IgD-negative memory B cell (primary cell): ENCODE measurements at regions not wholly inside any gene's neighbourhood (a gene's known extent, or its start where the extent isn't known, plus 50 kb on each side); places are given as distances from the start of the nearest gene placed in this dataset.
A peak's percentile ranks its signal among the peaks of the same experiment; 100 is the strongest.

Experiments
- H3K27ac Mint-ChIP-seq, 3 donors: one replicate each; pipeline ENCODE4 v1.8.0; 2020 to 2022; ENCODE audit warnings: mild to moderate bottlenecking in 3 of 3, mixed read lengths in 3 of 3, moderate library complexity in 1 of 3
- H3K27me3 Mint-ChIP-seq: one replicate; pipeline ENCODE4 v1.8.0; 2021; ENCODE audit warnings: mixed read lengths
- H3K36me3 Mint-ChIP-seq: one replicate; pipeline ENCODE4 v1.8.0; 2020; ENCODE audit warnings: mild to moderate bottlenecking, mixed read lengths
- H3K4me1 Mint-ChIP-seq, 3 donors: one replicate each; pipeline ENCODE4 v1.8.0; 2020 to 2022; ENCODE audit warnings: mixed read lengths in 3 of 3, mild to moderate bottlenecking in 1 of 3
- H3K4me3 Mint-ChIP-seq, 4 donors: one replicate each; pipeline ENCODE4 v1.8.0; 2020 to 2022; ENCODE audit warnings: mild to moderate bottlenecking in 4 of 4, mixed read lengths in 4 of 4, moderate library complexity in 3 of 4
- H3K9me3 Mint-ChIP-seq, 3 donors: one replicate each; pipeline ENCODE4 v1.8.0; 2020 to 2021; ENCODE audit warnings: mixed read lengths in 3 of 3, mild to moderate bottlenecking in 1 of 3

DNA sequence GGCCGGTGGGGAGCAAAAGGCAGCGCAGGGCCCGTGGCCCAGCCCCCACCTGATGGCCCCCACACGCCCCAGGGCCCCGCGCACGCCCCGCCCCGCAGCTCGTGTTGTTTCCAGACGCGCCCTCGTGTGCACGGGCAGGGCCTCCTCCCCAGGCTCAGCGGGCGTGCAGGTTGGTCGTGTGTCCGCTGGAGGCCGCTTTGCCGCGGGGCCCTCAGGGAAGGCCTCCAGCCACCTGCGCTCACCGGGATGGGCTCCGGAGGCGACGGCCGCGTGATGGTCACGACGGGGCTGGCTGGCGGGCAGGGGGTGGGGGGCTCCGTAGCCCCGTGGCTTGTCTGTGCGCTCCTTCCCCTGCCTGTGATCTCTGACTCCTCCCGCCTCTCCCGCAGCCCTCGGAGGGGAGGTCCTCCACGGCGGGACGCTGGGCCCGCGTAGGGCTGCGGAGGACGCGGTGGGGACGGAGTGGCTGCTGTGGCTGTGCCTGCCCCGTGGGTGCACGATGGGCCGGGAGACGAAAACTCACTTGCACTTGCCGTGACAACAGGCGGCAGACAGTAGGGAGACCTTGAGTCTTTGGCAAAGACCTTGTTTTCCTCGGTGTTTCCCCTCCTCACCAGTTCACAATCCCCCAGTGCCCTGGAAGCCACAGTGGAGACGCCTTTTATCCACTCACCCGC is 67.1 kb downstream of the RTP5 start:
- H3K36me3 Mint-ChIP-seq, result peaks cover 4% of the 10 kb centered on the region
- H3K27me3 Mint-ChIP-seq, result no peaks in the 10 kb centered on the region

DNA sequence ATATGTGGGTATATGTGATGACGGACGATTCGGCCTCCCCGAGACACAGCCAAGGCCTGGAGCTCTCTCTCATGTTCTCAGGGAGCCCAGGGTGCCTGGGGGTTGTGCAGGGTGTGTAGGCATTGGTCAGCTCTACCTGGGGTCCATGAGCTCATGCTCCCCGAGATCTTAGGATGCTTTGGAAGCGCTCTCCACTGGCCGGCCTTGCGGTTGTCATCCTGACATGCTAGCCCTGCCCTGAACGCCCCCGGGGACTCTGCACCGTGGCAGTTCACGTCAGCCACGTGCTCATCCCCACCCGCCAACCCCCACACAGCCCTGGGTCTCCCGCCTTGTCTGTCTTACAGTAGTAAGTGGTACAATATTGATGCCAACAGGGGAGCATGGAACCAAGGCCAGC is 67.8 kb downstream of the RTP5 start:
- Mint-ChIP-seq H3K27ac (no peak overlapping the region), H3K4me3 (no peak overlapping the region), H3K4me1 (peaks cover 6 to 10% (median 7%) of the 10 kb centered on the region in 3 donors)

More for the DNA sequence above, 67.1 kb downstream of the RTP5 start:
- H3K4me3 Mint-ChIP-seq, result no peak overlapping the region
- peak overlapping the region in 1 of 3 donors; percentile 77 for H3K27ac Mint-ChIP-seq
- H3K9me3 Mint-ChIP-seq, result peaks cover 0 to 5% (median 0%) of the 10 kb centered on the region in 3 donors
- H3K4me1 Mint-ChIP-seq, result peaks cover 6 to 10% (median 7%) of the 10 kb centered on the region in 3 donors

GRCh38 chr2:241939541-241939940 is 70.0 kb downstream of the RTP5 start:
- H3K36me3 Mint-ChIP-seq, result peaks cover 8% of the 10 kb centered on the region
- no peaks in the 10 kb centered on the region for H3K27me3 Mint-ChIP-seq
- H3K27ac Mint-ChIP-seq, result peak overlapping the region in 1 of 3 donors; percentile 76
- H3K4me1 Mint-ChIP-seq, result peaks cover 6 to 8% (median 7%) of the 10 kb centered on the region in 3 donors
- peaks cover 0 to 5% (median 0%) of the 10 kb centered on the region in 3 donors for H3K9me3 Mint-ChIP-seq
- no peak overlapping the region for H3K4me3 Mint-ChIP-seq

More for the DNA sequence above, 67.8 kb downstream of the RTP5 start:
- Mint-ChIP-seq H3K9me3 (peaks cover 0 to 5% (median 0%) of the 10 kb centered on the region in 3 donors), H3K27me3 (no peaks in the 10 kb centered on the region), H3K36me3 (peaks cover 6% of the 10 kb centered on the region)

- H3K4me3 Mint-ChIP-seq, result no peak overlapping the region
- H3K27ac Mint-ChIP-seq, result no peak overlapping the region
- no peaks in the 10 kb centered on the region for H3K27me3 Mint-ChIP-seq
- H3K4me1 Mint-ChIP-seq, result peaks cover 6 to 8% (median 7%) of the 10 kb centered on the region in 3 donors
- H3K9me3 Mint-ChIP-seq, result peaks cover 0 to 5% (median 0%) of the 10 kb centered on the region in 3 donors
- H3K36me3 Mint-ChIP-seq, result peaks cover 8% of the 10 kb centered on the region
Observed at GRCh38 chr2:241940329-241940728, 70.8 kb downstream of the RTP5 start.

- Mint-ChIP-seq H3K27ac (no peak overlapping the region), H3K4me3 (no peak overlapping the region), H3K4me1 (peaks cover 6 to 8% (median 7%) of the 10 kb centered on the region in 3 donors), H3K27me3 (no peaks in the 10 kb centered on the region), H3K9me3 (peaks cover 0 to 5% (median 0%) of the 10 kb centered on the region in 3 donors), H3K36me3 (peaks cover 8% of the 10 kb centered on the region)
Observed at GRCh38 chr2:241941691-241942301, 72.3 kb downstream of the RTP5 start.

- H3K4me3 Mint-ChIP-seq, result no peak overlapping the region
- no peak overlapping the region for H3K27ac Mint-ChIP-seq
- H3K9me3 Mint-ChIP-seq, result peaks cover 0 to 5% (median 0%) of the 10 kb centered on the region in 3 donors
Observed at GRCh38 chr2:241942416-241943208, 73.1 kb downstream of the RTP5 start.

DNA sequence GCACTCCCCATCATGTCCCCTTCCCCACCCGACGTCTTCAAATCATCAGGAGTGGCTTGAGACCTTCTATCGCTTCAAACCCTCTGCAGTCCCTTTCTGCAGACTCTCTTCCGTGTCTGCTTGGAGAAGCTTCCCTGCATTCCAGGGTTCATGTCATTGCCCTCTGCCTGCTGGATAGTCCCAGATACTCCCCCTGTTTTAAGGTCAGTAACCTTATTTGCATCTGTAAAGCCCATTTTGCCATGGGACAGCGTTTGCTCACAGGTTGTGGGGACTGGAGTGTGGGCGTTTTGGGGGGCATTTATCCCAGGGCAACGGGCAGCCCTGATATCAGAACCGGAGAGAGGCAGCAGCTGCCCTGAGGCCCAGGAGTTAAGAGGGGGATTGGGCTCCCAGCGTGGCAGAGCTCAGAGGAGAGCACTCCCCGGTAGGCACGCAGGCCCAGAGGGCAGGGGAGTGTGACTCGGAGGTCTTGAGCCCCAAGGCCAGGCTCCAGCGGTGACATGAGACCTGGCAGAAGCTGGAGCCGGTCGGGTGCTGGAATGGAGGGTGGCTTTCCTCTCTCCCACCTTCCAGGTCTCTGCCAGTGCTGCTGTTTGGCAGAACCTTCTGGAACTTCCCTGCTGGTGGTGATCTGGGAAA is 73.8 kb downstream of the RTP5 start:
- peaks cover 0 to 5% (median 0%) of the 10 kb centered on the region in 3 donors for H3K9me3 Mint-ChIP-seq

More at GRCh38 chr2:241942416-241943208, 73.1 kb downstream of the RTP5 start:
- H3K27me3 Mint-ChIP-seq, result no peaks in the 10 kb centered on the region
- H3K36me3 Mint-ChIP-seq, result peaks cover 8% of the 10 kb centered on the region
- peaks cover 6 to 8% (median 7%) of the 10 kb centered on the region in 3 donors for H3K4me1 Mint-ChIP-seq

DNA sequence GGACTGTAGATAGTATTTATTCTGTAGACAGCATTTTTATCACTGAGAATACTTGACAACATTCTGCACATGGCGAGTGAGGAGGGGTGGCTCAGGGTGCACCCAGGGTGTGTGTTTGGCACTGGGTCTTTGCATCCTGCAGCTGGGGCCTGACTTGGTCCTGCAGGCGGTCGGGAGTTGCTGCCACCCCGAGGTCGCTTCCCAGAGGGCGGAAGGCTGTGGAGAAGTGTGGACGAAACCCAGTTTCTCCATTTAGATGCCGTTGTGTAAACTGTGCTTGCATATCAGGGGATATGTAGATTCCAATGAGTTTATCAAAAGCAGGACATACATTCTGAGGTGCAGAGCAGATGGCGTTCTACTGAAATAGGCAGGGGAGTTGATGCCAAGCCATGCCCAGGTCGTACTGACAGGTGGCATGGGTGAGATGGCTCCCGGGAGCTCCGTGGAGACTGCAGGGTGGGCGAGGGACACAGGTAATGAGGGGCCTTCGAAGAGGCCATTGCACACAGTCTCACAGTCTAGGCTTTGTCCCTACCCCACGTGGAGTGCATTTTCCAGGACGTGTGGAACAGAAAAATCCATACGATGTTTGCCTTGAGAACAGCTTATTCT is 74.5 kb downstream of the RTP5 start:
- Mint-ChIP-seq H3K36me3 (peaks cover 6% of the 10 kb centered on the region), H3K9me3 (peaks cover 0 to 5% (median 0%) of the 10 kb centered on the region in 3 donors), H3K4me1 (peaks cover 6 to 14% (median 7%) of the 10 kb centered on the region in 3 donors), H3K4me3 (no peak overlapping the region), H3K27ac (no peak overlapping the region), H3K27me3 (no peaks in the 10 kb centered on the region)

More for the DNA sequence above, 73.8 kb downstream of the RTP5 start:
- peak overlapping the region in 1 of 3 donors; percentile 53 for H3K27ac Mint-ChIP-seq
- no peak overlapping the region for H3K4me3 Mint-ChIP-seq
- H3K27me3 Mint-ChIP-seq, result no peaks in the 10 kb centered on the region
- H3K4me1 Mint-ChIP-seq, result peaks cover 6 to 10% (median 7%) of the 10 kb centered on the region in 3 donors
- H3K36me3 Mint-ChIP-seq, result peaks cover 6% of the 10 kb centered on the region

DNA sequence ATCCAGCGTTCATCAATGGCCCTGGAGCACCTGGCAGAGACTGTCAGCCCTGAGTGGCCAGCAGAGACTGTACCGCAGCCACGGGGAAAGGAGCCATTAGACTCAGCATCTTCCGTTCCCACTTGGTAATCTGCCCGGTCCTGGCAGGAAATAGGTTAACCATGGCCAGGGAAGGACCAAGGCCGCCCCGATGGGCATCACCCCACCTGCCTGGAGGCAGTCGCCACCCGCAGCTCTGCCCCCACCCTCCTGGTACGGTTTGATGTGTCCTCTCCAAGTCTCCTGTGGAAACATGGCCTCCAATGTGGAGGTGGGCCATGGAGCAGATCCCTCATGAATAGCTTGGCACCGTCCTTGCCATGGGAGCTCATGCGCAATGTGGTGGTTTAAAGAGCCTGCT is 75.3 kb downstream of the RTP5 start:
- no peaks in the 10 kb centered on the region for H3K27me3 Mint-ChIP-seq
- no peak overlapping the region for H3K27ac Mint-ChIP-seq
- peaks cover 6 to 14% (median 7%) of the 10 kb centered on the region in 3 donors for H3K4me1 Mint-ChIP-seq
- peaks cover 6% of the 10 kb centered on the region for H3K36me3 Mint-ChIP-seq
- no peak overlapping the region for H3K4me3 Mint-ChIP-seq
- H3K9me3 Mint-ChIP-seq, result peaks cover 0 to 5% (median 0%) of the 10 kb centered on the region in 3 donors

DNA sequence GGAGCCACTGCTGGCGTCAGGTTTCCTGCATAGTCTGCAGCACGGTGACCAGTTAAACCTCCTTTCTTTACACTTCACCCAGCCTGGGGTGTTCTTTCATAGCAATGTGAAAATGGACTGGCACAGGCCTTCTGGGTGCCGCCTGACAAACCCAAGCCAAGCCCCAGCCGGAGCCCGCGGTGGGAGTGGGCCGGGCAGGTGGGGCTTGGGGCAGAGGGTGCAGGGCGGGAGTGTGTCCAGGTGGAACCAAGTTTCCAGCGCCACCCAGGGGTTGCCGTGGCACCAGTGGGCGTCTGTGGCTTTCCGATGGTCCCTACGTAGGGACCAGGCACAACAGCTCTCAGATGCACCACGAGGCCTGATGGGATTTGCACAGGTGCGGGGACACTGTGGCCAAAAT is 75.8 kb downstream of the RTP5 start:
- peaks cover 3 to 11% (median 7%) of the 10 kb centered on the region in 3 donors for H3K4me1 Mint-ChIP-seq
- H3K9me3 Mint-ChIP-seq, result peaks cover 0 to 2% (median 0%) of the 10 kb centered on the region in 3 donors
- H3K36me3 Mint-ChIP-seq, result peaks cover 6% of the 10 kb centered on the region
- no peak overlapping the region for H3K27ac Mint-ChIP-seq
- no peaks in the 10 kb centered on the region for H3K27me3 Mint-ChIP-seq
- no peak overlapping the region for H3K4me3 Mint-ChIP-seq

DNA sequence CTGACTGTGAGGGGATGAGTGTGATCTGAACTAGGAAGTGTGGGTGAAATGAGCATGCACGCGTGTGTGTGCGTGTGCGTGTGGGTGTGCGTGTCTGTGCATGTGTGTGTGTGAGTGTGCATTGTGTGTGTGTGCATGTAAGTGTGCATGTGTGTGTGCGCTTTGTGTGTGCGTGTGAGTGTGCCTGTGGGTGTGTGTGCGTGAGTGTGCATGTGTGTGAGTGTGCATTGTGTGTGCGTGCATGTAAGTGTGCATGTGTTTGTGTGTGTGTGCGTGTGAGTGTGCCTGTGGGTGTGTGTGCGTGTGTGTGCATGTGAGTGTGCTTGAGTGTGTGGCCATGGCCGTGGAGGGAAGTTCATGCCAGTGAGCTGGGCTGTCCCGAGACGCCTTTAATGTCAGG is 76.3 kb downstream of the RTP5 start:
- H3K9me3 Mint-ChIP-seq, result no peaks in the 10 kb centered on the region
- peak overlapping the region in 1 of 3 donors; percentile 41 for H3K27ac Mint-ChIP-seq
- peaks cover 4 to 11% (median 7%) of the 10 kb centered on the region in 3 donors for H3K4me1 Mint-ChIP-seq
- H3K36me3 Mint-ChIP-seq, result peaks cover 6% of the 10 kb centered on the region
- no peaks in the 10 kb centered on the region for H3K27me3 Mint-ChIP-seq
- H3K4me3 Mint-ChIP-seq, result no peak overlapping the region

GRCh38 chr2:241946306-241947003 is 76.9 kb downstream of the RTP5 start:
- Mint-ChIP-seq H3K36me3 (peaks cover 3% of the 10 kb centered on the region), H3K27me3 (no peaks in the 10 kb centered on the region), H3K27ac (no peak overlapping the region), H3K4me1 (peaks cover 6 to 13% (median 11%) of the 10 kb centered on the region in 3 donors), H3K9me3 (no peaks in the 10 kb centered on the region), H3K4me3 (no peak overlapping the region)

DNA sequence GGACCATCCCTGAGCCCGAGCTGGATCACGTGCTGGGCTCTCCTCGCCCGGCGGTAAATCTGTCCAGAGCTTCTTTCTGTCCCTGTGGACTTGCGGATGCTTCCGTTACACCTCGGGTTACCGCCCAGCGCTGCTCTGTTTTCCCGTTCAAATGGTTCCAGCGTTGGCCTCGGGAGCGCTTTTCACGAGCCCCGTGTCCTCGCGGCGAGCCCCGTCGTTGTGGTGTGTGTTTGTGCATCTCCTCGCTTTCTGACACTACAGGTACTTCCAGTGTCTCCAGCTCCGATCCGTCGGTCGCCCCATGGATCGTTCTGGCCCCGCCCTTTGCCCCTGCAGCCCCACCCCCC is 77.4 kb downstream of the RTP5 start:
- H3K27ac Mint-ChIP-seq, result no peak overlapping the region
- H3K4me1 Mint-ChIP-seq, result peaks cover 6 to 15% (median 12%) of the 10 kb centered on the region in 3 donors
- H3K4me3 Mint-ChIP-seq, result no peak overlapping the region
- H3K9me3 Mint-ChIP-seq, result no peaks in the 10 kb centered on the region
- H3K36me3 Mint-ChIP-seq, result peaks cover 3% of the 10 kb centered on the region
- no peaks in the 10 kb centered on the region for H3K27me3 Mint-ChIP-seq

GRCh38 chr2:241947401-241947800 is 77.9 kb downstream of the RTP5 start:
- no peak overlapping the region for H3K4me3 Mint-ChIP-seq
- H3K9me3 Mint-ChIP-seq, result no peaks in the 10 kb centered on the region
- H3K4me1 Mint-ChIP-seq, result peaks cover 6 to 15% (median 12%) of the 10 kb centered on the region in 3 donors
- peaks cover 2% of the 10 kb centered on the region for H3K36me3 Mint-ChIP-seq
- H3K27me3 Mint-ChIP-seq, result no peaks in the 10 kb centered on the region
- no peak overlapping the region for H3K27ac Mint-ChIP-seq
